Lower lobe of right lung (tissue), 2 donors: ENCODE measurements at regions not wholly inside any gene's neighbourhood (a gene's known extent, or its start where the extent isn't known, plus 50 kb on each side); places are given as distances from the start of the nearest gene placed in this dataset.

ENCODE experiments used
- ATAC-seq, 2 donors: fragments of 200-7000 bp; cut with Tn5 transposase; one replicate each; pipeline ENCODE4 v1.9.1; 2020 to 2022; ENCODE audit warnings: mild to moderate bottlenecking in 2 of 2, moderate library complexity in 2 of 2
- DNase-seq: peaks from one replicate; pipeline ENCODE4 v3.0.0-alpha.2; 2020
- H3K27ac ChIP-seq: fragments of 200-600 bp; one replicate; pipeline ENCODE4 v1.8.0; 2022
- H3K27me3 ChIP-seq: fragments of 200-600 bp; one replicate; pipeline ENCODE4 v1.8.0; 2022; ENCODE audit warnings: low read depth
- H3K36me3 ChIP-seq: fragments of 200-600 bp; one replicate; pipeline ENCODE4 v1.8.0; 2022; ENCODE audit warnings: mild to moderate bottlenecking
- H3K4me1 ChIP-seq: fragments of 200-600 bp; one replicate; pipeline ENCODE4 v1.8.0; 2022
- H3K4me3 ChIP-seq: fragments of 200-600 bp; one replicate; pipeline ENCODE4 v1.8.0; 2022; ENCODE audit warnings: mild to moderate bottlenecking
- H3K9me3 ChIP-seq: fragments of 200-600 bp; one replicate; pipeline ENCODE4 v1.8.0; 2022
- CTCF ChIP-seq: fragments of 200-600 bp; IDR thresholded peaks from one replicate; pipeline ENCODE4 v1.8.0; 2022; ENCODE audit warnings: antibody characterized with exemption, mild to moderate bottlenecking
- intact Hi-C: fragments of 100-400 bp; cut with DNase I; formaldehyde crosslinking; loops from one replicate; pipeline ENCODE4 v1.11.0; 2022
- donor health status: DM: no; HTN: yes; CAD: no; lungs with severe emphysema.

- no peak for DNase-seq
- TF ChIP-seq CTCF, result no peak
- Histone ChIP-seq H3K27me3 (no peaks in the 10 kb centered on the region), H3K4me1 (no peaks in the 10 kb centered on the region), H3K27ac (no peak overlapping the region), H3K4me3 (no peak overlapping the region), H3K9me3 (no peaks in the 10 kb centered on the region), H3K36me3 (no peaks in the 10 kb centered on the region)
- no peak for ATAC-seq
- intact Hi-C loops, result no loop called here
These were observed 69.2 kb upstream of the GJA8 start for GRCh38 chr1:147833231-147833860.

GRCh38 chr1:147834181-147834580, 68.4 kb upstream of the GJA8 start:
- Histone ChIP-seq H3K27ac (no peak overlapping the region), H3K9me3 (no peaks in the 10 kb centered on the region), H3K27me3 (no peaks in the 10 kb centered on the region), H3K36me3 (no peaks in the 10 kb centered on the region), H3K4me3 (no peak overlapping the region), H3K4me1 (no peaks in the 10 kb centered on the region)
- intact Hi-C loops, result no loop called here
- no peak for DNase-seq
- no peak for ATAC-seq
- no peak for TF ChIP-seq CTCF

- H3K9me3 ChIP-seq, result no peaks in the 10 kb centered on the region
- intact Hi-C loops, result no loop called here
- DNase-seq (no peak), ATAC-seq (no peak)
- no peak for TF ChIP-seq CTCF
- H3K4me1 ChIP-seq, result no peaks in the 10 kb centered on the region
- H3K36me3 ChIP-seq, result no peaks in the 10 kb centered on the region
- no peak overlapping the region for H3K27ac ChIP-seq
- no peaks in the 10 kb centered on the region for H3K27me3 ChIP-seq
- H3K4me3 ChIP-seq, result no peak overlapping the region
These were observed 67.8 kb upstream of the GJA8 start for GRCh38 chr1:147834810-147835209.

- no peak overlapping the region for H3K27ac ChIP-seq
- TF ChIP-seq CTCF, result no peak
- H3K4me3 ChIP-seq, result no peak overlapping the region
- DNase-seq, result no peak
- H3K27me3 ChIP-seq, result no peaks in the 10 kb centered on the region
- intact Hi-C loops, result no loop called here
- H3K36me3 ChIP-seq, result no peaks in the 10 kb centered on the region
- ATAC-seq, result no peak
- no peaks in the 10 kb centered on the region for H3K4me1 ChIP-seq
- H3K9me3 ChIP-seq, result no peaks in the 10 kb centered on the region
These were observed 65.2 kb upstream of the GJA8 start for GRCh38 chr1:147837129-147837963.

GRCh38 chr1:147837964-147838292, 64.7 kb upstream of the GJA8 start:
- H3K4me3 ChIP-seq, result no peak overlapping the region
- no peak overlapping the region for H3K27ac ChIP-seq
- H3K9me3 ChIP-seq, result no peaks in the 10 kb centered on the region
- H3K36me3 ChIP-seq, result no peaks in the 10 kb centered on the region
- H3K27me3 ChIP-seq, result no peaks in the 10 kb centered on the region
- ATAC-seq, result peak; percentile 71 to 79
- intact Hi-C loops, result no loop called here
- no peak for DNase-seq
- no peaks in the 10 kb centered on the region for H3K4me1 ChIP-seq
- no peak for TF ChIP-seq CTCF
